H1 (cell line): ENCODE measurements at regions not wholly inside any gene's neighbourhood (a gene's known extent, or its start where the extent isn't known, plus 50 kb on each side); places are given as distances from the start of the nearest gene placed in this dataset.

Experiments
- CTCF ChIA-PET: fragments of 300-600 bp; sonication (Branson Sonifier 250); formaldehyde crosslinking; loops from one replicate; lab custom pipeline; 2021; ENCODE audit not compliant: partially characterized antibody; lab: Charles Lee
- POLR2A ChIA-PET: fragments of 300-600 bp; sonication (Branson Sonifier 250); formaldehyde crosslinking; loops from one replicate; lab custom pipeline; 2021; ENCODE audit warnings: inconsistent platforms; ENCODE audit not compliant: partially characterized antibody; lab: Charles Lee
- DNase-seq, 2 experiments: peaks; one replicate each; pipeline versions ENCODE4 v3.0.0 to v3.0.0-alpha.2; 2010 to 2022; ENCODE audit warnings: low spot score in 2 of 2, low read depth in 1 of 2, mixed read lengths in 1 of 2
- FAIRE-seq: peaks from 2 replicates; lab custom pipeline; 2011; peaks lifted over from hg19 to GRCh38; lab: Jason Lieb, UNC
- H2AFZ ChIP-seq: 2 replicates; pipeline ENCODE4 v1.8.1; 2012; ENCODE audit warnings: low read length, inconsistent platforms
- H2AK5ac ChIP-seq: 2 replicates; pipeline ENCODE4 v1.6.1; 2013; ENCODE audit warnings: low read depth, low read length
- H2BK120ac ChIP-seq: replicated peaks from 2 replicates; pipeline ENCODE3; 2013; ENCODE audit warnings: low read depth, low read length, inconsistent platforms
- H2BK12ac ChIP-seq: 2 replicates; pipeline ENCODE4 v1.6.1; 2013; ENCODE audit warnings: low read depth, low read length
- H2BK15ac ChIP-seq: 2 replicates; pipeline ENCODE4 v1.6.1; 2013; ENCODE audit warnings: low read length
- H2BK20ac ChIP-seq: 2 replicates; pipeline ENCODE4 v1.6.1; 2013; ENCODE audit warnings: low read length
- H2BK5ac ChIP-seq: 2 replicates; pipeline ENCODE4 v1.6.1; 2013; ENCODE audit warnings: low read depth, low read length
- H3K14ac ChIP-seq: 2 replicates; pipeline ENCODE4 v1.6.1; 2013; ENCODE audit warnings: inconsistent platforms; ENCODE audit not compliant: insufficient read length
- H3K18ac ChIP-seq: 2 replicates; pipeline ENCODE4 v1.6.1; 2013; ENCODE audit warnings: low read length; ENCODE audit errors: extremely low read depth
- H3K23ac ChIP-seq: 2 replicates; pipeline ENCODE4 v1.6.1; 2013; ENCODE audit warnings: inconsistent platforms; ENCODE audit not compliant: insufficient read length
- H3K23me2 ChIP-seq: 2 replicates; pipeline ENCODE4 v1.6.1; 2013; ENCODE audit warnings: low read depth, low read length
- H3K27ac ChIP-seq: 2 replicates; pipeline ENCODE4 v1.6.1; 2011; ENCODE audit warnings: low read depth, low read length, inconsistent platforms
- H3K27me3 ChIP-seq, 4 experiments: replicated peaks in 1 of 4; 1 replicate in 1 of 4; 2 replicates in 3 of 4; pipeline versions ENCODE4 v1.6.1 to v1.8.1; 2011 to 2013; ENCODE audit warnings: low read length in 3 of 4, mild to moderate bottlenecking in 3 of 4, inconsistent platforms in 2 of 4, mixed read lengths in 2 of 4, moderate library complexity in 1 of 4; ENCODE audit not compliant: control insufficient read depth in 3 of 4, insufficient read depth in 3 of 4; ENCODE audit errors: extremely low read depth in 1 of 4
- H3K36me3 ChIP-seq, 4 experiments: 2 replicates each; pipeline versions ENCODE4 v1.6.1 to v1.8.1; 2011 to 2013; ENCODE audit warnings: mild to moderate bottlenecking in 4 of 4, low read length in 3 of 4, moderate library complexity in 2 of 4, control low read depth in 1 of 4, inconsistent platforms in 1 of 4; ENCODE audit not compliant: insufficient read depth in 4 of 4, control insufficient read depth in 2 of 4
- H3K4ac ChIP-seq: replicated peaks from 2 replicates; pipeline ENCODE3; 2013; ENCODE audit warnings: low read length, low read depth, mixed read lengths, inconsistent platforms; ENCODE audit not compliant: insufficient read length
- H3K4me1 ChIP-seq, 4 experiments: replicated peaks in 1 of 4; 1 replicate in 1 of 4; 2 replicates in 3 of 4; pipeline versions ENCODE4 v1.6.1 to v1.8.1; 2011 to 2013; ENCODE audit warnings: low read length in 3 of 4, inconsistent platforms in 2 of 4, mixed read lengths in 1 of 4; ENCODE audit not compliant: insufficient read depth in 4 of 4, control insufficient read depth in 3 of 4
- H3K4me2 ChIP-seq, 2 experiments: 2 replicates each; pipeline versions ENCODE4 v1.6.1 to v1.8.1; 2011 to 2013; ENCODE audit warnings: low read depth in 2 of 2, low read length in 2 of 2, control low read depth in 1 of 2, inconsistent platforms in 1 of 2, mild to moderate bottlenecking in 1 of 2; ENCODE audit not compliant: insufficient read depth in 1 of 2
- H3K4me3 ChIP-seq, 4 experiments: fragments of 200-600, 300-600 bp in 1 of 4; sonication (generic), shearing (Covaris generic), sonication (Bioruptor Twin) in 1 of 4; 2 replicates each; pipeline versions ENCODE4 v1.5.1 to v1.8.1; 2011 to 2016; ENCODE audit warnings: low read length in 4 of 4, low read depth in 3 of 4, control low read depth in 2 of 4, inconsistent platforms in 2 of 4, mild to moderate bottlenecking in 2 of 4, mixed read lengths in 1 of 4, moderate library complexity in 1 of 4; ENCODE audit not compliant: insufficient read depth in 2 of 4; ENCODE audit errors: extremely low read depth in 1 of 4
- H3K56ac ChIP-seq: replicated peaks from 2 replicates; pipeline ENCODE3; 2013; ENCODE audit warnings: low read depth, mild to moderate bottlenecking, mixed read lengths, low read length, inconsistent platforms; ENCODE audit not compliant: insufficient read length
- H3K79me1 ChIP-seq: 2 replicates; pipeline ENCODE4 v1.6.1; 2013; ENCODE audit warnings: low read depth, low read length, control low read depth
- H3K79me2 ChIP-seq, 2 experiments: 2 replicates each; pipeline versions ENCODE4 v1.6.1 to v1.8.1; 2012 to 2013; ENCODE audit warnings: low read length in 2 of 2, mild to moderate bottlenecking in 2 of 2, inconsistent platforms in 1 of 2; ENCODE audit not compliant: insufficient read depth in 2 of 2, control insufficient read depth in 1 of 2
- H3K9ac ChIP-seq, 4 experiments: replicated peaks in 1 of 4; 1 replicate in 1 of 4; 2 replicates in 3 of 4; pipeline versions ENCODE4 v1.6.1 to v1.8.1; 2011 to 2013; ENCODE audit warnings: low read depth in 3 of 4, low read length in 3 of 4, control low read depth in 2 of 4, mild to moderate bottlenecking in 2 of 4, moderate library complexity in 2 of 4, inconsistent platforms in 1 of 4; ENCODE audit errors: extremely low read depth in 1 of 4
- H3K9me3 ChIP-seq, 2 experiments: 2 replicates each; pipeline versions ENCODE4 v1.6.1 to v1.8.1; 2012 to 2013; ENCODE audit warnings: mild to moderate bottlenecking in 2 of 2, moderate library complexity in 2 of 2, control low read depth in 1 of 2, inconsistent platforms in 1 of 2, low read depth in 1 of 2, low read length in 1 of 2, mixed read lengths in 1 of 2; ENCODE audit not compliant: insufficient read depth in 2 of 2
- H4K20me1 ChIP-seq, 2 experiments: replicated peaks in 1 of 2; 2 replicates each; pipeline versions ENCODE3 to v1.8.1; 2011 to 2013; ENCODE audit warnings: inconsistent platforms in 2 of 2, low read length in 2 of 2, mild to moderate bottlenecking in 1 of 2; ENCODE audit not compliant: insufficient read depth in 2 of 2, control insufficient read depth in 1 of 2
- H4K5ac ChIP-seq: 2 replicates; pipeline ENCODE4 v1.6.1; 2013; ENCODE audit warnings: low read length, low read depth, mixed read lengths, inconsistent platforms; ENCODE audit not compliant: insufficient read length
- H4K8ac ChIP-seq: 2 replicates; pipeline ENCODE4 v1.8.0; 2013; ENCODE audit warnings: mild to moderate bottlenecking, moderate library complexity, low read length, inconsistent platforms; ENCODE audit not compliant: insufficient read depth; ENCODE audit errors: extremely low read depth
- H4K91ac ChIP-seq: replicated peaks from 2 replicates; pipeline ENCODE3; 2013; ENCODE audit warnings: low read length, mixed read lengths, inconsistent platforms; ENCODE audit not compliant: insufficient read length
- BACH1 ChIP-seq: IDR thresholded peaks from 2 replicates; pipeline ENCODE4 v1.6.1; 2012; ENCODE audit warnings: low read length, improper control_type of control experiment
- BRCA1 ChIP-seq: IDR thresholded peaks from 2 replicates; pipeline ENCODE4 v1.6.1; 2012; ENCODE audit warnings: low read depth, low read length, improper control_type of control experiment
- EGR1 ChIP-seq: IDR thresholded peaks from 2 replicates; pipeline ENCODE4 v1.6.1; 2011; ENCODE audit warnings: low read depth, low read length, borderline replicate concordance
- EZH2 ChIP-seq: fragments of 200-600 bp; sonication (generic); IDR thresholded peaks from 2 replicates; pipeline ENCODE4 v1.7.1; 2012; ENCODE audit warnings: low read depth, mild to moderate bottlenecking, moderate library complexity, low read length, inconsistent platforms; ENCODE audit not compliant: severe bottlenecking
- JUND ChIP-seq: IDR thresholded peaks from 2 replicates; pipeline ENCODE4 v1.6.1; 2011; ENCODE audit warnings: mild to moderate bottlenecking, improper control_type of control experiment, low read length
- MAFK ChIP-seq: IDR thresholded peaks from 2 replicates; pipeline ENCODE4 v1.6.1; 2012; ENCODE audit warnings: low read depth, mild to moderate bottlenecking, improper control_type of control experiment, low read length
- MAX ChIP-seq: IDR thresholded peaks from 2 replicates; pipeline ENCODE4 v1.6.1; 2012; ENCODE audit warnings: inconsistent platforms
- NRF1 ChIP-seq: IDR thresholded peaks from 2 replicates; pipeline ENCODE4 v1.6.1; 2011; ENCODE audit warnings: mild to moderate bottlenecking, low read depth, low read length, improper control_type of control experiment
- RBBP5 ChIP-seq: IDR thresholded peaks from 2 replicates; pipeline ENCODE4 v1.7.1; 2012; ENCODE audit warnings: low read depth, mild to moderate bottlenecking, inconsistent platforms, low read length, moderate library complexity, borderline replicate concordance
- SP2 ChIP-seq: IDR thresholded peaks from 2 replicates; pipeline ENCODE4 v1.6.1; 2012; ENCODE audit warnings: mild to moderate bottlenecking, low read length, inconsistent platforms
- SP4 ChIP-seq: IDR thresholded peaks from 2 replicates; pipeline ENCODE4 v1.6.1; 2012; ENCODE audit warnings: low read length, inconsistent platforms
- WGBS, 2 experiments: shearing (Covaris generic) in 1 of 2; methylation state at CpG; one replicate each; pipeline versions ENCODE4 v1.1.6 to v1.1.7; 2013 to 2015; ENCODE audit warnings: low lambda C conversion rate in 2 of 2, mixed read lengths in 2 of 2, inconsistent platforms in 1 of 2, low coverage in 1 of 2, missing lambda C conversion rate in 1 of 2; ENCODE audit not compliant: insufficient replicate concordance in 2 of 2, insufficient coverage in 1 of 2, insufficient read length in 1 of 2; ENCODE audit errors: extremely low coverage in 1 of 2, missing lambda C conversion rate in 1 of 2; 5-methylcytosine and 5-hydroxymethylcytosine counted together

GRCh38 chr13:108361769-108362168, 92.3 kb downstream of the TNFSF13B start:
- H3K23ac ChIP-seq = no peak overlapping the region
- POLR2A ChIA-PET = no interaction called here
- WGBS, 2 experiments = 91% methylated on average over 9 of the region's 9 CpGs; no CpG with 5 or more reads in 1 of the 2 experiments
- no peak for TF ChIP-seq NRF1
- TF ChIP-seq BACH1 = no peak
- TF ChIP-seq RBBP5 = no peak
- no peak for TF ChIP-seq SP2
- no peak for TF ChIP-seq JUND
- no peak for TF ChIP-seq SP4
- no peak for TF ChIP-seq EZH2
- no peak for TF ChIP-seq BRCA1
- no peak for TF ChIP-seq EGR1
- TF ChIP-seq MAFK = no peak
- no peak for TF ChIP-seq MAX

More at GRCh38 chr13:108361769-108362168, 92.3 kb downstream of the TNFSF13B start:
- Histone ChIP-seq H3K9ac (no peak overlapping the region), H2BK15ac (no peak overlapping the region), H2AFZ (0 out of 2 replicates have a peak overlapping the region, but pooled peaks have one; percentile 27), H3K4me3 (no peak overlapping the region), H3K23me2 (no peaks in the 10 kb centered on the region), H3K79me1 (no peaks in the 10 kb centered on the region), H3K14ac (peak overlapping the region; percentile 77), H2BK20ac (no peak overlapping the region), H4K8ac (no peak overlapping the region), H3K79me2 (no peaks in the 10 kb centered on the region), H3K4me2 (no peak overlapping the region), H3K9me3 (no peaks in the 10 kb centered on the region), H2AK5ac (no peak overlapping the region), H2BK12ac (no peak overlapping the region), H4K20me1 (no peaks in the 10 kb centered on the region), H4K91ac (peak overlapping the region; percentile 25), H3K18ac (no peak overlapping the region), H2BK120ac (no peak overlapping the region), H3K56ac (no peak overlapping the region), H2BK5ac (no peak overlapping the region), H3K36me3 (no peaks in the 10 kb centered on the region), H3K4ac (no peak overlapping the region), H4K5ac (no peak overlapping the region), H3K27me3 (no peaks in the 10 kb centered on the region), H3K4me1 (0 out of 7 replicates have a peak, but pooled peaks cover 0 to 2% (median 0%) of the 10 kb centered on the region in 4 experiments), H3K27ac (no peak overlapping the region)
- DNase-seq (no peak), FAIRE-seq (no peak)
- CTCF ChIA-PET = interaction anchor here (0.6 to 1.8 kb wide), 8 partner anchors 8 to 246 kb away, joined by 3 to 8 read pairs (median 4); no protein-coding TSS in a partner anchor
